NCI-H2196 (cell line): ENCODE measurements at regions not wholly inside any gene's neighbourhood (a gene's known extent, or its start where the extent isn't known, plus 50 kb on each side); places are given as distances from the start of the nearest gene placed in this dataset.
"Not testable (repeated sequence)": the region's sequence is repeated elsewhere in the genome, so short reads cannot be mapped to it uniquely, and the experiment has no call there.

Experiments
- DNase-seq: peaks from one replicate; lab custom pipeline; 2025; ENCODE audit not compliant: unreplicated experiment; lab: John Stamatoyannopoulos, UW

DNA sequence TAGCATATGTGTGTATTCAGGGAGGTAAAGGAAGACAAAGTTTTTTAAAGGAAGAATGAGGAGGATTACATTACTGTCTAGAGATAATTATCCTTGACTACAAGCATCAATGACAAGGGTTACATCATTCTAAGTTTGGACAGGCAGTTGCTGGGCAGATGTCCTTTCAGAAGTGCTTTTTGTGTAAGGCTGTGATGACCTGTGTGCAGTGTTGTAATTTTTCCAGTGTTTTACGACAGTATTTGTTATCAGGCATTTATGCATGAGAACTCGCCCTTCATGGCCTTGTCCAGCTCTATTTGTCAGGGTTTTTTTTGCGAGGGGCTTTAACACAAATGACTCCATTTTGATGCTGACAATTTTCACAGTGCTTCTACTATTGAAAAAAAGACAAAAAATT is 658.3 kb upstream of the NXPH2 start:
- DNase-seq = no peak

DNA sequence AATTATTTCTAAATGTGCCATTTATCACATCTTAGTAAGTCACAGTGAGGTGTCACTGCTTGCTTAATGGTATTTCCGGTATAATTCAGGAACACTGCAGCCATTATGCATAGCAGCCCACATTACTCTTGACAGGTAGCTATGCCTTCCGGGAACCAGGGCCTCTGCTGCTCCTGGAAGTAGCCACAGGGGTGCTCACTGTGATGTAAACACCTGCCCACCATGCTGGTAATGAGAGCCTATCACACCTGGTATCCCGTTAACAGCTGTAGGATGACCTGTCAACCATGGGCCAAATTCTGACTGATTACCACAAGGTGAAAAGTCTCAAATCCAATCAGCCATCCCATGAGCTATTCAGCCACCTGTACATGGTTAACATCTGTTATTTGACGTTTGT is 647.0 kb upstream of the NXPH2 start:
- no peak for DNase-seq

DNA sequence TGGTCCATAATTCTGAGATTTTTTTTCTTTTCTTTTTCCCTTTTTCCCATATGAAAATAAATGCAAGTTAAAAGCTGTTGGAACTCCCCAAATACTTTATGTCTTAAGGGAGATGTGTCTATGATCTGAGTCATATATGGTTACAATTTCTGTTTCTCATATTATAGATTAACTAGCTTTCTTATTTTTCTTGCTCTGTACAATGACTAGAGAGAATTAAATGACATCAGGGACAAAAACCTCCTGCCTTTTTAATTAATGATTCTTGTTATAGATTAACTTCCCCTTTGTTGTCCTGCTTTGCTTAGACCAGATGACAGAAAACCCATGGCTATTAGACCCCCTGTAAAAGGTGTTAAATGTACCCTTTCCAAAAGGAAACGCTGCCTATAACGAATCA is 643.9 kb upstream of the NXPH2 start:
- DNase-seq = no peak

DNA sequence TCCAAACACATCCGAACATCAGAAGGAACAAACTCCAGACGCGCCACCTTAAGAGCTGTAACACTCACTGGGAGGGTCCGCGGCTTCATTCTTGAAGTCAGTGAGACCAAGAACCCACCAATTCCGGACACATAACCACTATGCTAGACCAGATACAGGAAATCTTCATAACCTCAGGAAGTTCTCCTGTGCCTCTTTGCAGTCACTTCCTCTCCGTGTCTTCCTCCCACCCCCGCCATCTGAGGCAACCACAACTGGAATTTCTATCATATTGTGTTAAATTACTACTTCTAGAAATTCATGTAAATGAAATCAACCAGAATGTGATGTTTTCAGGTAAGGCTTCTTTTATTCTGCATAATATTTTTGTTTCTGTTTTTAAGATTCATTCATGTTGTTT is 631.0 kb upstream of the NXPH2 start:
- no peak for DNase-seq

DNA sequence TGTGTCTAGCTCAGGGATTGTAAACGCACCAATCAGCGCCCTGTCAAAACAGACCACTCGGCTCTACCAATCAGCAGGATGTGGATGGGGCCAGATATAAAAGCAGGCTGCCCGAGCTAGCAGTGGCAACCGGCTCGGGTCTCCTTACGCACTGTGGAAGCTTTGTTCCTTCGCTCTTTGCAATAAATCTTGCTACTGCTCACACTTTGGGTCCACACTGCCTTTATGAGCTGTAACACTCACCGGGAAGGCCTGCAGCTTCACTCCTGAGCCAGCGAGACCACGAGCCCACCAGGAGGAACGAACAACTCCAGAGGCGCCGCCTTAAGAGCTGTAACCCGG is 630.6 kb upstream of the NXPH2 start:
- DNase-seq = not testable (repeated sequence)

DNA sequence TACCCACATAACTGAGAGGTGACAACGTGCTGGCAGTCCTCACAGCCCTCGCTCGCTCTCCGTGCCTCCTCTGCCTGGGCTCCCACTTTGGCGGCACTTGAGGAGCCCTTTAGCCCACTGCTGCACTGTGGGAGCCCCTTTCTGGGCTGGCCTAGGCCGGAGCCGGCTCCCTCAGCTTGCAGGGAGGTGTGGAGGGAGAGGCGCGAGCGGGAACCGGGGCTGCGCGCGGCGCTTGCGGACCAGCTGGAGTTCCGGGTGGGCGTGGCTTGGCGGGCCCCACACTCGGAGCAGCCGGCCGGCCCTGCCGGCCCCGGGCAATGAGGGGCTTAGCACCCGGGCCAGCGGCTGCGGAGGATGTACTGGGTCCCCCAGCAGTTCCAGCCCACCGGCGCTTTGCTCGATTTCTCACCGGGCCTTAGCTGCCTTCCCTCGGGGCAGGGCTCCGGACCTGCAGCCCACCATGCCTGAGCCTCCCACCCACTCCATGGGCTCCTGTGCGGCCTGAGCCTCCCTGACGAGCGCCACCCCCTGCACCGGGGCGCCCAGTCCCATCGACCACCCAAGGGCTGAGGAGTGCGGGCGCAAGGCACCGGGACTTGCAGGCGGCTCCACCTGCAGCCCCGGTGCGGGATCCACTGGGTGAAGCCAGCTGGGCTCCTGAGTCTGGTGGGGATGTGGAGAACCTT is 630.1 kb upstream of the NXPH2 start:
- DNase-seq = not testable (repeated sequence)

DNA sequence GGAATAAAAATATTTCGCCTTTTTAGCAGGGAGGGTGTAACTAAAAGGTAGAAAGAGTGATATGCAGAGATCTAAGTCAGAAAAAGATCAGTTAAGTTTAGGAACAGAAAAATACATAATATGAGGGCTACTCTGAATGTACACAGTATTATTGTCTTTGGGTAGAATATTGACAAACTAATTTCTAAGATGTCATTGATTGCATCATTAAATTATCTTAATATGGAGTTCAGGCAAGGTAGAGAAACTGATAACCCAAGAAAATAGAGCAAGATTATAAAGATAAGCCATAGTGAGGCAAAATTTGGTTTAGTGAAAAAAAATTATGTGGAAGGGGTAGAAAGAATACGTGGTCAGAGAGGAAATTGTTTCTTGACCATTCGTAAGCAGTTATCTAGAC is 629.0 kb upstream of the NXPH2 start:
- no peak for DNase-seq

DNA sequence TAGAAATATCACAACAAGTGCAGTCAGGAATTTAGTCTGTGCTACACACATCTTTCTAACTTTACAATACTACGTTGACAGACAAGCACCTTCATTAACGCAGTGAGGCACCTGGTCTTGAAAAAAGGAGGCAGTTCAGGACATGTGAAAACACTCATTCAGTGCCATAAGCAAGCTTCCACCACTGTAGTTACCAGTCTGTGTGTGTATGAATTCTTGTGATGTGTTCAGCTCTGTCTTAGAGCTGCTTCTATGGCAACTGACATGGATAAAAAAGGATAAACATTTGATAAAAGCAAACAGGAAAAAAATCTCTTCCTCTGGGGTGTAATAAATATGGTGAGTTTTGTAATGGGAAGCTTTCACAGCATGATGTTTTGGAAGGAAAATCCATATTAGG is 623.8 kb upstream of the NXPH2 start:
- DNase-seq = no peak

DNA sequence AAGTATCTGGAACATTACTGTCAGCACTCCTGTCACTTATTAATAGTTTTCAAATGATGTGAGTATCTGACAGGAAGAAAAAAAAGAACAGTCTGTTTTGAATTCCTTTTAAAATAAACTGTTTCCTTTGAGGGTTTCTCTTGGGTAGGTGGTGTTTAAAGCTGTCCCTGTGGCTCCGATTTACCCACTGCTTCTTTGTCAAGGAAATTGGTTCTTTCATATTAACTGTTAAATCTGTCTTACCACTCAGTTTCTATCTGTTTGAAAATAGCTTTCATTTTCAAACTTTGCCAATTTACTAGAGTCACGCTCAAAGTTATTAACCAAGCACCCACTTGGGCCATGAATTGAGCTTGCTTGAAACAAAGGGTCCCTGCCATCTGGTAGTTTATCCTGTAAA is 614.6 kb upstream of the NXPH2 start:
- no peak for DNase-seq

DNA sequence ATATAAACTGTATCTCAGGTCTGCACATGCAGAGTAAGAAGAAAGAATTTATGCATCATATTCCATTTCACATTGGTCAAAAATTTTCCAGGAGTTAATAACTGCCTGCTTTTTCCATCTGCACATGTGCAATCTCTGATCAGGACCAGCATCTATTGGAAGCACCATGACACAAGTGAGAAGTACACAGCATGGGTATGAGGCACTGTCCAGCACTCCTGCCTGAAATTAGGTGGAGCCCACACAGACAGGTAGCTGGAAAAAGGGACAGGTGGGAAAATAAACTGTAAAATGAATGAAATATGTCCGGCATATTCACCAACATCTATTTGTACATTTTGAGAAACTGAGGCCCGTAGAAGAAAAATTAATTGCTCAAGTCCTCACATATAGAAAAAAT is 609.2 kb upstream of the NXPH2 start:
- no peak for DNase-seq

DNA sequence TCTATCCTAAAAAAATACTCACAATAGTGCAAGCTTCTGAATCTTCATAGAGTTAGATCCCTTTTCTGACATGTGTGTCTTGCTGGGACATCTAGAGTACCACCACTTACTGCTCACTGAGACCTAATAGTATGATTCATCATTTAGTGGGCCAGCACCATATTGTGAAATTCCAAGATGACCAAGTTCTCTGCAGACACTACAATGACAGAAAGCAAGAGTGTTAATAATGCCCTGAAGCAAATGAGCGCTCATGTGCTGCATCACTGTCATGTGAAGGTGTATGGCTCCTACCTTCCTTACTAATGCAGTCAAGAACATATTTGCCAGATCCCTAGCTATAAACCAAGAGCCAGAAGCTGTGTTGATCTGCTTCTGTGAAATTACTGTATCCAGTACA is 606.2 kb upstream of the NXPH2 start:
- no peak for DNase-seq

DNA sequence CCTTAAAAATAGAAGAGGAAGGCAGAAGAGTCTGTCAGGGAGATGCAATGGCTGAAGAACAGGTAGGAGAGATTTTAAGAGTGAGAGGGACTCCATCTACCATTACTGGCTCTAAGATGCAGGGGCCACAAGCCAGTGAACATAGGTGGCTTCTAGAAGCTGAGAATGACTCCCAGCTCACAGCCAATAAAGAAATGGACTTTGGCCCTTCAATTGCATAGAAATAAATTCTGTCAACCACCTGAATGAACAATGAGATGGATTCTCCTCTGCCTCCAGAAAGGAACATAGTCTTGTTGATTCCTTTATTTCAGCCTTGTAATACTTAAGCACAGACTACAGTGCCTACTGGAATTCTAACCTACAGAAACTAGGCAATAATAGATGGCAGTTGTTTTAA is 603.3 kb upstream of the NXPH2 start:
- no peak for DNase-seq

DNA sequence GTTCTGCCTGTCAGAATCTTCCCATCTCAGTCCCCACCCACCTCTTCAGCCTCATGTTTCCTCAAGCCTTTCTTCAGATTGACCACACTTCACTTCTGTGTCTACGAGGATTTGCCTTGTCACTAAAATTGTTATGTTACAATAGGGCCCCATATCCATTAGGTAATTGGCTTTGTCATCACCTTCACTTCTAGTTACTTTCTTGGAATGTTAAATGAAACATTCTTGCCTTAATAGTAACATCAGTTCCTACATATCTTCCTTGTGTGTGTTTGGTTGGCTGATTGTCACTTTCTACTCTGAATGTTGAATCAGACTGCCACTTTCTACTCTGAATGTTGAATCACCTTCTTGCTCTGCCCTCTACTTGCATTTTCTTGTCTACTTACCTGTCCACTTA is 599.9 kb upstream of the NXPH2 start:
- DNase-seq = no peak

DNA sequence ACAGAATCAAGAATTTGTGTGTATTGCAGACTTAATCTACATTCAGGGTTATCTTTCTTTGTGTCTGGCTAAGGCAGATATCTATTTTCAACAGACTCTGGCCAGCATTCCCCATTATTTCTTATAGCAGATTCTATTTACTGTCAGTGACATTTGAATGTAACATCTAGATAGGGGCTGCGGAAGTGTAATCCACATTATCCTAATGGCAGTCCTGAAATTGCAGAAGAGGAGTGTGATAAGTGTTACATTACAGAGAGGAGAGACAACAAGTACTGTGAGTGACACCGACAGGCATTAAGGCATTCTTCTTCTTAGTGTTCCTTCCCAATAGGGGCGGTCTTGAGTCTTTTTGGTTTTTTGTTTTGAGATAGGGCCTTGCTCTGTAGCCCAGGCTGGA is 598.2 kb upstream of the NXPH2 start:
- no peak for DNase-seq

DNA sequence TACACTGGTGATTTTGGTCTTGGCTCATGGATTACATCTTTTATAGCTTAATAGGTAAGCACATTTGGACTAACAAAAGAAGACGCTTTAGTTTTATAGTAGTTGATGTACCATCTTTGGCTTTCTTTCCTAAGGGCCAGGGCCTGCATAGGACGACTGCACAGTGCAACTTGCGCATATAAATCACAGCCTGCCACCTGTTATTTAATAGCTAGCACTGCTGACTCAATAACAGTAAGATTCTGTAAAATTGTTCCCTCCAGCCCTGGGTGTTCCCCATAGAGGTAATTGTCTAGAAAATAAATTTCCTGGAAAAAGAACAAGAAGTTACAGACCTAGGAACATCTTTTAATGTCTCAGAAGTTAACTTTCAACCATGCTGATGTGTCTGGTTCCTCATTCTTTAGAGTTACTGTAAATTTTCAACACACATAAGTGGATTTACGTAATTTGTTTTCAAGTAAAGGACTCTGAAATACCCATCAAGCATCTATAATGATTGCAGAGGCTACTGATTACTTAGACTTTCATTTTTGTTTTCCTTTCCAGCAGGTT is 594.2 kb upstream of the NXPH2 start:
- DNase-seq = no peak

DNA sequence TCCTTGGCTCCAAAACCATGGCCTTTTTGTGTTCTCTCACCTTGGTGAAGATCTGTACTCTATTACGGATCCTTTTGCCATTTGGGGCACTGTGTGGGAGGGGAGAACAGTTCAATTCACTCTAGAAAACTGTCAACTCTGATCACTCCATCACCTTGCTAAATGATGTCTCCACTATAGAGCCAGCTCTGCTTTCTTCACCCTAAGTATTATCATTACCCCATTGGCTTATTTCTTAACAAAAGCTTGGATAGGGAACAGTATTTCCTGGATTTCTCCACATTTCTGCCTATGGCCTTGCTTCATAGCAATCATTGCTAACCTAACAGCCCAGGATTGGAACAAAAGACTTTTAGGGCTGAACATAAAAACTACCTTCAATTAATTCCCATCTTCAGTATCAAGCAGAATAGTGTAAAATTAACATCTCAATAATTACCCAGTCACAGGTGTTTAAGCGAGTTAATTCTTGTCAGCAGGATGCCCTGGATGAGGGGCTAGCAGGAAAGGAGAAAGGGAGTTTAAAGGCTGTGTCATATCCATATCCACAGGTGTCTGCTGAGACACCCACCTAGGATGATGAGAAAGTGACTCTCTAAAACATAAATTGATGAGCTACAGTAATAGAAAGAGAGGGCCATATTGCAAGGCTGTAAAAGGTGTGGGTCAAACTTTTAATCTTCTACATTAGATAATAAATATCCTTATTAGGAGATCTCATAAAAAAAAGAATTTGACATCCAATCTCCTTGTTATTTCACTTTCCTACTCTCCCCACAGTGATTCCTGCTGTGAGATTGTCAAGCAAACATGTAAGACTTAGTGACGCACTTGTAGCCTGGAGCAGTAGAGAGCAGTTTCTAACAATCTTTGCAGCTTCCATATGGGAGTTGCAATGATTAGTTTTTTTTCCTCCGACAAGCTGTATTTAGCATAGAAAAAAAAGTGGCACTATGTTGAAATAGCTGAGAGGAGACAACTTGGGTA is 589.5 kb upstream of the NXPH2 start:
- no peak for DNase-seq

DNA sequence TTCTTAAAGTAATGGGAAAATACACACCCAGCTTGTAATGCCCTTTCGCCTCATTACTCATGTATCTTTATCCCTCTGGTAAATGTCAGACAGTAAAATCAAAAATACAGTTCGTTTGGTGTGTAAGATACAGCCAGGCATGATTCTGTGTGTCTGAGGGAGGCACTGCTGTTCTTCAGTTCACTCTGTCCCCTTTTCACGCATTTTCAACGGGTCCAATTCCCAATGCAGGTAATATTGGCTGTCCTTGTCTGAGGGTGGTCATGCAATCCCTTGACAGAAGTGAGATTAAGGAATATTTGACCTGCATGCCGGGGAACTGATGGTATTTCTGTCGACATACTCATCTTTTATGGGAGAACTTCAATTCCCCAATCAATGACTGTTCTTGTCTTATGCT is 587.2 kb upstream of the NXPH2 start:
- no peak for DNase-seq

DNA sequence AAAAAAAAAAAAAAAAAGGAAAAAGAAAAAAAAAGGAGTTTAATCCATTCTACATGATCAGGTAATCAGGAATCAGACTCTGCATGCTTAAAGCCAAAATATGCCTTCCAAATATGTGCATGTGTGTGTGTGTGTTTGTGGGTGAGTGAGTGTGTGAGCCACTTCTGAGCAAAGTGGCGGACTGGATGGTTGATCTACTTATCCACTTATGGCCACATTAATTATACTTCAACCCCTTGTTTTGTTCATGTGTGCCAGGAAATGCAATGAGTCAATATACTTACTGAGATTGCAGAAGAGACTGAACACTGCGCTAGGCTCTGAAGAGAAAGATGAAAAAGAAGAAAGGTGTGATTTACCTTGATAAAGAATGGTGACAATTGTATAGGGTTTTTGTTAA is 586.5 kb upstream of the NXPH2 start:
- DNase-seq = no peak

DNA sequence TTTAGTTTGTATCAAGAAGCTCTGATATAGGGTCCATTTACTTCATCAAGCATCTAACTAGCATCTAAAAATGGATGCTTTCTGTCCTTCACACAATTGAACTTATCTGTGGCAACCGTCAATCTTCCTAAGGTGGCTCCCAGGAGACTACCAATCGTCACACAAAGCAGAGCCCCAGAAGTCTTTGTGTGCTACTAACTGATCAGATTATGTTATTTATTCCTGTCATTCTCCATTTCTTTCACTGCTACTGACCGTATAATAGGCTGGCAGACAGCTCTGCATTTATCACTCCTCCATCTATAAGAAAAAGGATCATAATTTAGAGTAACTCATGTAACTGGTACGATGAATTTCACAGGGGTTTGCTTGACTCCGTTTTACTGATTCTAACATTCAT is 585.0 kb upstream of the NXPH2 start:
- no peak for DNase-seq

DNA sequence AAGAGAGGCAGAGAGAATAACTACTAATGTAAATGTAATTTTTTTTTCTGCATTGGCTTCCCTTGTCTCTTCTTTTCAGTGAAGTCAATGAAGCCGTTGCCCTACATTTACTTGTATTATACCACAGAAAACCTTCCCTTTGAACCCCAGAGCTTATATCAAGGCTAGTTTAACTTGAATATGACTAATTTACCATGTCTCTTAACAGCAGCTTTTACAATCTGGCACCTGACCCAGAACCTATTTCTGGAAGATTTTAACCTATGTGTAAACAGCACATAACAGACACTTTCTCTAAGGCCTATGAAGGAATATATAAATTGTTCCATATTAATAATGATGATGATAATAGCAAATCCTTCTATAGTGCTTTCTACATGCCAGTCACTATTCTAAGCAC is 580.5 kb upstream of the NXPH2 start:
- DNase-seq = no peak

DNA sequence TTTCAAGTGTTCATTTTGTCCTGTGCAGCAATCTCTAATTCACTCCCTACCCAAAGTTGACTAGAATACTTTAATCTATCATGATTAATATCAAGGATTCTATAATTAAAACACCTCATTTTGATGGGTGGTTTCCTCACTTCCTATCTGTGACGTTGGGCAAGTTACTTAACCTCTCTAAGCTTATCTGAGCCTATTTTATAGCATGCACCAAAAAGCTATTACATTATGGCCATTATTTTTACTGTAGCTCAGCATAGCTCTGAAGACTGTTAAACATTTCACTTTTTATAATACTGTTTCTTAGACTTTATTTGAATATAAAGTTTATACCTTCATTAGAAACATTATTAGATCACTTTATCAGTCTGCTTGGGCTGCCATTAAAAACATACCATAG is 579.6 kb upstream of the NXPH2 start:
- no peak for DNase-seq

DNA sequence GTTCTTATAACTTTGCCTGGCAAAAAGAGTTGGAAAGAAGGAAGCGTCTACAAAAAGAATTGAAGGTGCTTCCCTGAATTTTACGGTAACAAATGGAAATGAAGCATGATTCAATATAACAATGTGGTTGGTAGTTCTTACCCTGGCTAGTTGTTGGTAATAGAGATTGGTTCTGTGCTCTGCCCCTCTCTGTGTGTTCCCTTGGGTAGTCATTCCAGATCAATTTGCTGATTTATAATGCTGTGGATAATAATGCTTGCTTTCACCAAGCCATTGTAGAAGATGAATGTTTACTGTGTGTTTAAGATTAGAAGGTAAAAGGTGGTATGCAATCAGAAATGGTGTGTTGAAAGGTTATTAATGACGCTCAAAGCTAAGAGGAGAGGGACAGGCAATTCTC is 577.8 kb upstream of the NXPH2 start:
- no peak for DNase-seq
